ENCODE measurements at regions not wholly inside any gene's neighbourhood (a gene's known extent, or its start where the extent isn't known, plus 50 kb on each side); places are given as distances from the start of the nearest gene placed in this dataset.

DNA sequence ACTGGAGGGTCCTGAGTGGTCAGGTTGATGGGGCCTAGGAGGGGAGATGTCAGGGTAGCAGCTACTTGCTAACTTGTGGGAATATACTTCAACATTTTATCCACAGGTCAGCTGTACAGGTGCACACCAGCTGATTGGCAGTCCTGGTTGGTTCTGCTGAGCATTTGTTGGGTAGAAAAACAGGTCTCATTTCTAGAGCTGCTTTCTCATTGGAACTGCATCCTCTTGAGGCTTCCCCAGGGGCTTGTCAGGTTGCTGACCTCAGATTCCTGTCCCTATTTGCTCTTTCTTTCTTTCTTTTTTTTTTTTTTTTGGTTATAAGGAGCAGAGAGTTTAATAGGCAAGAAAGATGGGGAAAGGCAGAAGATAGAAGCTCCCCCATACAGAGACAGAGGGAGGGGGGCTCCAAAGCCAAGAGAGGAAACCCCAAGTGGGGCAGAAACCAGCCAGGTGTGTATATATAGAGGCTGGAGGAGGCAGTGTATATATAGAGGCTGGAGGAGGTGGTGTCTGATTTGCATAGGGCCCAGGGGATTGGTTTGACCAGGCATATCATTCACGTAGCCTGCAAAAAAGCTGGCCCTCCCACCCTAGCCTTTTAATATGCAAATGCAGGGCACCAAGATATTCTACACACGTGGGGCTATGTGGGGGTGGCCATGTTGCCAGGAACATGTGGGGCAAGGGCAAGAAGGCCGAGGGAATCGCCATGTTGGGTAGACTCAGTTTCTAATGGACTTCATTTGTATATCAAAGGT lies 57.3 kb upstream of the STUM start:
- DNase-seq (ENCODE audit: low read depth, low spot score) (no peak), ATAC-seq (no peak)
- no peaks in the 10 kb centered on the region for H4K20me1 ChIP-seq (ENCODE audit: insufficient read depth)
- no peaks in the 10 kb centered on the region for H3K79me2 ChIP-seq (ENCODE audit: insufficient read depth, low read length)
- no peaks in the 10 kb centered on the region for H3K9me2 ChIP-seq (ENCODE audit: insufficient read depth)
- TF ChIP-seq, protein P1, sequence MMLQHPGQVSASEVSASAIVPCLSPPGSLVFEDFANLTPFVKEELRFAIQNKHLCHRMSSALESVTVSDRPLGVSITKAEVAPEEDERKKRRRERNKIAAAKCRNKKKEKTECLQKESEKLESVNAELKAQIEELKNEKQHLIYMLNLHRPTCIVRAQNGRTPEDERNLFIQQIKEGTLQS (IDR thresholded peaks at IDR 0.05) = no peak
- TF ChIP-seq TCF7L2 (IDR thresholded peaks at IDR 0.05; ENCODE audit: borderline replicate concordance, extremely low read depth, insufficient read depth, insufficient read length) = no peak
- TF ChIP-seq, protein P2, sequence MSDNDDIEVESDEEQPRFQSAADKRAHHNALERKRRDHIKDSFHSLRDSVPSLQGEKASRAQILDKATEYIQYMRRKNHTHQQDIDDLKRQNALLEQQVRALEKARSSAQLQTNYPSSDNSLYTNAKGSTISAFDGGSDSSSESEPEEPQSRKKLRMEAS (IDR thresholded peaks at IDR 0.05) = no peak
- TF ChIP-seq POLR2AphosphoS5 (IDR thresholded peaks at IDR 0.05; ENCODE audit: low read depth, low read length) = no peak
- no peak for TF ChIP-seq YY1 (IDR thresholded peaks at IDR 0.05; ENCODE audit: extremely low read depth, insufficient replicate concordance, low read depth, low read length)
- TF ChIP-seq JUND (IDR thresholded peaks at IDR 0.05) = no peak
- no peak for TF ChIP-seq ZFX (IDR thresholded peaks at IDR 0.05)
- no peak for TF ChIP-seq ELF1 (IDR thresholded peaks at IDR 0.05; ENCODE audit: borderline replicate concordance, low read depth)
- TF ChIP-seq ZNF274 (IDR thresholded peaks at IDR 0.05; ENCODE audit: low read depth, low read length) = no peak
- no peak for TF ChIP-seq REST (IDR thresholded peaks at IDR 0.05; ENCODE audit: low read depth)
- TF ChIP-seq SIN3A (IDR thresholded peaks at IDR 0.05; ENCODE audit: low read depth) = no peak
- TF ChIP-seq EZH2phosphoT487 (IDR thresholded peaks at IDR 0.05; ENCODE audit: borderline replicate concordance) = no peak
- TF ChIP-seq ZBTB33 (IDR thresholded peaks at IDR 0.05; ENCODE audit: extremely low read depth, insufficient replicate concordance, low read length) = no peak
- no peak for TF ChIP-seq EGR1 (IDR thresholded peaks at IDR 0.05; ENCODE audit: low read depth)
- no peak for TF ChIP-seq SP1 (IDR thresholded peaks at IDR 0.05; ENCODE audit: low read depth)
- no peak for TF ChIP-seq SRF (IDR thresholded peaks at IDR 0.05; ENCODE audit: low read depth)
- no peak for TF ChIP-seq CBX3 (IDR thresholded peaks at IDR 0.05; ENCODE audit: low read depth)
- no TSS peak for BruUV-seq (replicated peaks)
- no peaks in the 10 kb centered on the region for H3K27me3 ChIP-seq (ENCODE audit: insufficient read depth, low read length)
- no peak overlapping the region for H2AFZ ChIP-seq (ENCODE audit: low read depth, low read length, poor library complexity, severe bottlenecking)
- H3K4me1 ChIP-seq (ENCODE audit: control insufficient read depth in 1 of 2, insufficient read depth in 2 of 2, low read length in 2 of 2) = peaks cover 0 to 6% of the 10 kb centered on the region in 2 experiments; a peak in 1 of 4 replicates
- H3K27ac ChIP-seq (ENCODE audit: low read depth, low read length) = no peak overlapping the region
- no peak overlapping the region for H3K4me3 ChIP-seq (replicated peaks in 1 of 2; ENCODE audit: low read depth in 1 of 2, low read length in 2 of 2)
- ChIA-PET CTCF (no interaction called here), POLR2A (no interaction called here), RAD21 (ENCODE audit: low non-redundant PET in 1 of 2, low total read pairs in 2 of 2, uncharacterized antibody in 2 of 2, unreplicated experiment in 2 of 2) (no interaction called here)
- intact Hi-C loops (cut with micrococcal nuclease) = no loop called here
- H3K9ac ChIP-seq (ENCODE audit: low read length) = no peak overlapping the region
- H3K4me2 ChIP-seq (ENCODE audit: low read length) = no peak overlapping the region
- H3K9me3 ChIP-seq (ENCODE audit: control insufficient read depth in 1 of 2, insufficient read depth in 1 of 2, low read depth in 1 of 2, low read length in 2 of 2) = no peaks in the 10 kb centered on the region
- H3K36me3 ChIP-seq (ENCODE audit: control insufficient read depth in 1 of 2, insufficient read depth in 2 of 2, low read length in 2 of 2) = no peaks in the 10 kb centered on the region

Data from HCT116 (cell line).